ENCODE measurements at regions not wholly inside any gene's neighbourhood (a gene's known extent, or its start where the extent isn't known, plus 50 kb on each side); places are given as distances from the start of the nearest gene placed in this dataset.

DNA sequence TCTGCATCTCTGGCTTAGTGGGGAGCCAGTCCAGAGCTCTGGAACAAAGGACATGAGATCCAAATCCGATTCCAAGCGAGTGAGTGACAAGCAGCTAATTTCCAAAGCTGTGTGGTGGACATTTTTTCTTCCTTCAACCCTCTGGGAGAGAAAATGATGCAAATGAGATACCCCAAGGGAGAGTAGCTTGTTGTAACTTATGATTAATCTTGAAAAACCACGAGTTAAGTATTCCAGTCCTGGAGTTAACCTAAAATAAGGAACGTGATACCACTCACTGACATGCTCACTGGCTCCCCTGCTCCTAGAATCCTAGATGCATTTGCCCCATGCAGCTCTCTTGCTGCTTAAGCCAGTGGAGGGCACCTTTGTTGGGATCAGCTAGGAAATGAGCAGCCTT is 116.0 kb upstream of the HABP2 start:
- Histone ChIP-seq H3K4me1 (ENCODE audit: control insufficient read depth in 5 of 5, insufficient read depth in 5 of 5, low read length in 5 of 5) (peaks cover 0 to 7% (median 0%) of the 10 kb centered on the region in 5 donors), H3K36me3 (ENCODE audit: control insufficient read depth in 4 of 4, insufficient read depth in 4 of 4, low read length in 4 of 4) (no peaks in the 10 kb centered on the region), H3K27ac (ENCODE audit: low read depth in 1 of 2, low read length in 1 of 2) (no peak overlapping the region), H3K27me3 (ENCODE audit: control insufficient read depth in 3 of 3, insufficient read depth in 3 of 3, low read length in 2 of 3) (no peaks in the 10 kb centered on the region), H3K4me3 (no peak overlapping the region), H3K9ac (ENCODE audit: insufficient read depth in 1 of 2, low read length in 2 of 2) (no peak overlapping the region), H3K9me3 (ENCODE audit: control insufficient read depth in 4 of 4, insufficient read depth in 3 of 4, low read length in 3 of 4) (peaks cover 0 to 2% (median 0%) of the 10 kb centered on the region in 4 donors)
- ATAC-seq (ENCODE audit: insufficient read depth, low FRiP score) (no peak), DNase-seq (no peak)
- TF ChIP-seq, protein P1, sequence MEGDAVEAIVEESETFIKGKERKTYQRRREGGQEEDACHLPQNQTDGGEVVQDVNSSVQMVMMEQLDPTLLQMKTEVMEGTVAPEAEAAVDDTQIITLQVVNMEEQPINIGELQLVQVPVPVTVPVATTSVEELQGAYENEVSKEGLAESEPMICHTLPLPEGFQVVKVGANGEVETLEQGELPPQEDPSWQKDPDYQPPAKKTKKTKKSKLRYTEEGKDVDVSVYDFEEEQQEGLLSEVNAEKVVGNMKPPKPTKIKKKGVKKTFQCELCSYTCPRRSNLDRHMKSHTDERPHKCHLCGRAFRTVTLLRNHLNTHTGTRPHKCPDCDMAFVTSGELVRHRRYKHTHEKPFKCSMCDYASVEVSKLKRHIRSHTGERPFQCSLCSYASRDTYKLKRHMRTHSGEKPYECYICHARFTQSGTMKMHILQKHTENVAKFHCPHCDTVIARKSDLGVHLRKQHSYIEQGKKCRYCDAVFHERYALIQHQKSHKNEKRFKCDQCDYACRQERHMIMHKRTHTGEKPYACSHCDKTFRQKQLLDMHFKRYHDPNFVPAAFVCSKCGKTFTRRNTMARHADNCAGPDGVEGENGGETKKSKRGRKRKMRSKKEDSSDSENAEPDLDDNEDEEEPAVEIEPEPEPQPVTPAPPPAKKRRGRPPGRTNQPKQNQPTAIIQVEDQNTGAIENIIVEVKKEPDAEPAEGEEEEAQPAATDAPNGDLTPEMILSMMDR (IDR thresholded peaks at IDR 0.05; ENCODE audit: control extremely low read depth, extremely low read depth) = no peak
- 71 to 85% methylated on average over 4 of the region's 4 CpGs for WGBS, 2 donors

DNA sequence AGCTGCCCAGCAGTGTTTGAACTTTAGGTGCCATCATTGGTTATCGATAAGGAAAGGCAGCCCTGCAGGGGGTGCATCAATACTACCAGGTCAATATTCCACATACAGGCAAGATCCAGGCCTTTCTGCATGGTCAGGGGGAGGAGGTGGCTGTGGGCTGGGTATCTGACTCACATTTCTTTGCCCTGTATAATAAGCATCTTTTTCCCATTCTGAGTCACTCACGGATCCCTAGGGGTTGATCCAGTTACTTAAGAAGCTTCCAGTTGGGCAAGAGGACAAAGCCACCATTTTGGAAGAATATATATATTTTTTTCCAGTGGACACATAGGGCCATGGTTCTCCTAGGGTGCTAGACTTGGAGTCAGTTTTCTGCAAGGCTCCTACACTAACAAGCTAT is 114.2 kb upstream of the HABP2 start:
- no peaks in the 10 kb centered on the region for H3K4me1 ChIP-seq (ENCODE audit: control insufficient read depth in 5 of 5, insufficient read depth in 5 of 5, low read length in 5 of 5)
- H3K9me3 ChIP-seq (ENCODE audit: control insufficient read depth in 4 of 4, insufficient read depth in 3 of 4, low read length in 3 of 4) = no peaks in the 10 kb centered on the region
- H3K4me3 ChIP-seq = no peak overlapping the region
- H3K9ac ChIP-seq (ENCODE audit: insufficient read depth in 1 of 2, low read length in 2 of 2) = no peak overlapping the region
- H3K36me3 ChIP-seq (ENCODE audit: control insufficient read depth in 4 of 4, insufficient read depth in 4 of 4, low read length in 4 of 4) = no peaks in the 10 kb centered on the region
- ATAC-seq (ENCODE audit: insufficient read depth, low FRiP score) = no peak
- no peak for DNase-seq
- TF ChIP-seq, protein P1 (IDR thresholded peaks at IDR 0.05; ENCODE audit: control extremely low read depth, extremely low read depth) = no peak
- 78 to 98% methylated on average over 2 of the region's 2 CpGs for WGBS, 2 donors
- no peaks in the 10 kb centered on the region for H3K27me3 ChIP-seq (ENCODE audit: control insufficient read depth in 3 of 3, insufficient read depth in 3 of 3, low read length in 2 of 3)
- H3K27ac ChIP-seq (ENCODE audit: low read depth in 1 of 2, low read length in 1 of 2) = no peak overlapping the region

DNA sequence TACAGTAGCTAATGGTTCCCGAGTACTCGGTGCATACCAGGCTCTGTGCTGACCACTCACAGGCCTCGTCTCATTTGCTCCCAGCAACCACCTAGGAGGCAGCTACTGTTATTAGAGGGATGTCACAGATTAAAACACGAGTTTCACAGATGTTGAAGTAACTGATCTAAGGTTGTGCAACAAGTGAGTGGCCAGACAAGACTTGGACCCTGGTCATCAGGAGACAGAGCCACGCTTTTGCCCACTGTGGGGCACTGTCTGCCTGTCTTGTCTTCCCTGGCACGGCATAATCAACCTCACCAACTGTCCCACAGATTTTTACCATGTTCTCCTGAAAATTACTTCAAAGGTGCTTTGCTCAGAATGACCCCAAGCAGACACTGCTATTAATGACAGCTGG is 111.6 kb upstream of the HABP2 start:
- Histone ChIP-seq H3K9me3 (ENCODE audit: control insufficient read depth in 4 of 4, insufficient read depth in 3 of 4, low read length in 3 of 4) (no peaks in the 10 kb centered on the region), H3K27ac (ENCODE audit: low read depth in 1 of 2, low read length in 1 of 2) (no peak overlapping the region), H3K36me3 (ENCODE audit: control insufficient read depth in 4 of 4, insufficient read depth in 4 of 4, low read length in 4 of 4) (no peaks in the 10 kb centered on the region), H3K27me3 (ENCODE audit: control insufficient read depth in 3 of 3, insufficient read depth in 3 of 3, low read length in 2 of 3) (no peaks in the 10 kb centered on the region), H3K9ac (ENCODE audit: insufficient read depth in 1 of 2, low read length in 2 of 2) (no peak overlapping the region), H3K4me1 (ENCODE audit: control insufficient read depth in 5 of 5, insufficient read depth in 5 of 5, low read length in 5 of 5) (no peaks in the 10 kb centered on the region), H3K4me3 (no peak overlapping the region)
- WGBS, 2 donors = 79 to 83% methylated on average over 6 of the region's 6 CpGs
- no peak for ATAC-seq (ENCODE audit: insufficient read depth, low FRiP score)
- DNase-seq = peak in 2 of 3 donors; percentile 17 to 32
- TF ChIP-seq, protein P1 (IDR thresholded peaks at IDR 0.05; ENCODE audit: control extremely low read depth, extremely low read depth) = no peak

DNA sequence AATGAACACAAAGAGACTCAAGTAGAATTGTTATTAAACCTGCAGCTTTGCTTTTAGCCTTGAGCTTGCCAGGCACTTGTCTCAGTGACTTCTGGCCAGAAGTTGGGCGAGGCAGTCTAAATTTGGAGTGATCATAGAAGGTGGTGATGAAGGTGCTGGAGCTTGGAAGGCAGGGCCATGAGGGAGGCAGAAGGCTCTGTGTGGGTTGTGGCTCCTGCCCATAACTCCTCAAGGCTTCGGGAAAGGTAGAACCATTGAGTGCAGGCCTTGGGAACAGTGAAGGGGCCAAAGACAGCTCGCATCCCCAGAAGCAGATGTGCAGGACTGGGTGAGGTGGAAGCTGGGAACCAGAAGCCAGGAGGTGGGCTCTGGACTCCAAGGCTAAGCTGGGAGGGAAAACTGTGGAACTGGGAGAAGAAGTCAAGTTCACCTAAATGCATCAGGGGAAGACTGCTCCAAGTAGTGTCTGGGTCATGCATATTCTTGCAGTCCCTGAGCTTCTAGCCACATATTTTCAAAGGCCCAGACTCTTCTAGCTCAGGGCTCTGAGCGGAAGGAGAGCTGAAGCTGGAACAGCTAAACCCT is 111.1 kb upstream of the HABP2 start:
- 95 to 98% methylated on average over 4 of the region's 4 CpGs for WGBS, 2 donors
- H3K36me3 ChIP-seq (ENCODE audit: control insufficient read depth in 4 of 4, insufficient read depth in 4 of 4, low read length in 4 of 4) = no peaks in the 10 kb centered on the region
- H3K4me3 ChIP-seq = no peak overlapping the region
- no peak overlapping the region for H3K27ac ChIP-seq (ENCODE audit: low read depth in 1 of 2, low read length in 1 of 2)
- no peaks in the 10 kb centered on the region for H3K27me3 ChIP-seq (ENCODE audit: control insufficient read depth in 3 of 3, insufficient read depth in 3 of 3, low read length in 2 of 3)
- TF ChIP-seq, protein P1 (IDR thresholded peaks at IDR 0.05; ENCODE audit: control extremely low read depth, extremely low read depth) = no peak
- no peak for ATAC-seq (ENCODE audit: insufficient read depth, low FRiP score)
- H3K4me1 ChIP-seq (ENCODE audit: control insufficient read depth in 5 of 5, insufficient read depth in 5 of 5, low read length in 5 of 5) = no peaks in the 10 kb centered on the region
- H3K9me3 ChIP-seq (ENCODE audit: control insufficient read depth in 4 of 4, insufficient read depth in 3 of 4, low read length in 3 of 4) = no peaks in the 10 kb centered on the region
- H3K9ac ChIP-seq (ENCODE audit: insufficient read depth in 1 of 2, low read length in 2 of 2) = no peak overlapping the region
- no peak for DNase-seq
